ENCODE measurements at regions not wholly inside any gene's neighbourhood (a gene's known extent, or its start where the extent isn't known, plus 50 kb on each side); places are given as distances from the start of the nearest gene placed in this dataset.

DNA sequence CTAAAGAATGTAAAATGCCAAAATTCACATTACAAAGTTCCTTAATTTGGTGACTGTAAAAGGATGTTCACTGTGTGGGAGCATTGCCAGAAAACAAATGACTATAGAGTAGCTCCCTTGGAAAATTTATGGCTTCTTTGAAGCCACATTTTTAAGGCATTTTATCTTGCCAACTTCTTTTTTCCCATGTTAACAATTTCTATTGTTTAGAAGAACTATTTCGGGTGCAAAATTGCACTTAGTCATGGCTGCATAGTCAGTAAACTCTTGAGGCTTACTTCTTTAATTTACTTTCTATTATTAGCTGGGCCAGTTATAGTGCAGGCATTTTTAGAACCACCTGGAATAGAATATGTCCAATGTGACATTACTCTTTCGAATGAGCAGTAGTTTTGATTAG lies 515.3 kb downstream of the JRKL start:
- Histone ChIP-seq H3K4me3 (no peak overlapping the region), H3K9me3 (no peaks in the 10 kb centered on the region), H3K4me1 (no peaks in the 10 kb centered on the region), H3K27ac (no peak overlapping the region), H3K4me2 (no peak overlapping the region)
- DNase-seq (ENCODE audit: low read depth in 1 of 2, low spot score in 1 of 2), result no peak
- ChIA-PET POLR2A (no interaction called here), CTCF (no interaction called here)
- ATAC-seq, result no peak
- TF ChIP-seq ZFP36 (IDR thresholded peaks at IDR 0.05; ENCODE audit: borderline replicate concordance, partially characterized antibody) (no peak), HOXA7 (CRISPR knock-in tag; IDR thresholded peaks at IDR 0.05) (no peak), EHF (CRISPR knock-in tag; IDR thresholded peaks at IDR 0.05) (no peak), POLR2AphosphoS2 (conservative IDR thresholded peaks at IDR 0.05; ENCODE audit: low read length) (no peak), FOSB (CRISPR knock-in tag; IDR thresholded peaks at IDR 0.05) (no peak), NPAS2 (CRISPR knock-in tag; IDR thresholded peaks at IDR 0.05; ENCODE audit: borderline replicate concordance) (no peak)
- TF ChIP-seq, protein P1, sequence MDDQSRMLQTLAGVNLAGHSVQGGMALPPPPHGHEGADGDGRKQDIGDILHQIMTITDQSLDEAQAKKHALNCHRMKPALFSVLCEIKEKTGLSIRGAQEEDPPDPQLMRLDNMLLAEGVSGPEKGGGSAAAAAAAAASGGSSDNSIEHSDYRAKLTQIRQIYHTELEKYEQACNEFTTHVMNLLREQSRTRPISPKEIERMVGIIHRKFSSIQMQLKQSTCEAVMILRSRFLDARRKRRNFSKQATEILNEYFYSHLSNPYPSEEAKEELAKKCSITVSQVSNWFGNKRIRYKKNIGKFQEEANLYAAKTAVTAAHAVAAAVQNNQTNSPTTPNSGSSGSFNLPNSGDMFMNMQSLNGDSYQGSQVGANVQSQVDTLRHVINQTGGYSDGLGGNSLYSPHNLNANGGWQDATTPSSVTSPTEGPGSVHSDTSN (IDR thresholded peaks at IDR 0.05), result no peak
- TF ChIP-seq, protein P2, sequence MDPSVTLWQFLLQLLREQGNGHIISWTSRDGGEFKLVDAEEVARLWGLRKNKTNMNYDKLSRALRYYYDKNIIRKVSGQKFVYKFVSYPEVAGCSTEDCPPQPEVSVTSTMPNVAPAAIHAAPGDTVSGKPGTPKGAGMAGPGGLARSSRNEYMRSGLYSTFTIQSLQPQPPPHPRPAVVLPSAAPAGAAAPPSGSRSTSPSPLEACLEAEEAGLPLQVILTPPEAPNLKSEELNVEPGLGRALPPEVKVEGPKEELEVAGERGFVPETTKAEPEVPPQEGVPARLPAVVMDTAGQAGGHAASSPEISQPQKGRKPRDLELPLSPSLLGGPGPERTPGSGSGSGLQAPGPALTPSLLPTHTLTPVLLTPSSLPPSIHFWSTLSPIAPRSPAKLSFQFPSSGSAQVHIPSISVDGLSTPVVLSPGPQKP (IDR thresholded peaks at IDR 0.05; ENCODE audit: low read depth, low read length), result no peak
- WGBS (ENCODE audit: missing lambda C conversion rate), result 0% methylated on average over 2 of the region's 2 CpGs
- no peak for FAIRE-seq

DNA sequence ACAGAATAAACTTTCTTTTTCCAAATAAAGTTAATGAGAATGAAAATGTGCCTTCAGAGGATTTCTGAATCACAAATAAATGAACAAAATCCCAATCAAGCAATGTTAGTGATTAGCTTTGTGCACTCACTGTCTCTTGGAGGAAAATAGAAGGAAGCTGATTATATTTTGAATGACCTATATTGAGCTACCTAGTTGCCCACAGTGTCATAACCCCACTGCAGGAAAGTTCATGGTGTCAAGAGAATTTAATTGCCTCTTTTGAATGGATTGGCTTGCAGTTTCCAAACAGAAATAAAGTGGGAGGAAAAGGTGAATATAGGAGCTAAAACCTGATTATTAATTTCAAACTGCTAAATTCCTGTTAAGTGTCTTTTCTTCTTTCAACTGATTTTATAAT lies 515.9 kb downstream of the JRKL start:
- ATAC-seq (no peak), FAIRE-seq (no peak)
- POLR2A ChIA-PET, result no interaction called here

DNA sequence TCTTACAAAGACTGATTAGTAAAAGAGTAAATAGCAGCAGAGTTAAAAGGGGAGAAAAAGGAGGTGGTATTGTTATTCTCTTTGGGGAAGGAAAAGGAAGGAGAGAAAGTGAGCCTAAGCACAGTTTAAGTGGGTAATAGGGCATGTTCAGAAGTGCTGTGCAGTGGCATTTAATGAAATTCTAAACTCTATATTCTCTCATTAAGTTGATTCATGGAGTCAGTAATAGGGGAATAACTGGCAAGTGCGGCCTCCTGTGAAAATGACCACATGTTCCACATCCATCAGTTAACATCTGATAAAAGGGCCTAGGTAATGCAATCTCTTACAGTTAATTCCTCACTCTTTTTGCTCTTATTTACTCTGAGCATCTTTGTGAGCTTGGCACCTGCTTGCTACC lies 516.7 kb downstream of the JRKL start:
- H3K9me3 ChIP-seq, result no peaks in the 10 kb centered on the region
- FAIRE-seq, result no peak
- TF ChIP-seq SMC3 (IDR thresholded peaks at IDR 0.05) (no peak), RCOR1 (IDR thresholded peaks at IDR 0.05; ENCODE audit: low read depth, low read length) (no peak), NPAS2 (CRISPR knock-in tag; IDR thresholded peaks at IDR 0.05; ENCODE audit: borderline replicate concordance) (no peak), RFX5 (IDR thresholded peaks at IDR 0.05) (no peak), HOXB5 (CRISPR knock-in tag; IDR thresholded peaks at IDR 0.05) (no peak), EHMT2 (IDR thresholded peaks at IDR 0.05; ENCODE audit: low read depth) (no peak), RNF2 (IDR thresholded peaks at IDR 0.05; ENCODE audit: borderline replicate concordance, low read depth) (no peak), FOSB (CRISPR knock-in tag; IDR thresholded peaks at IDR 0.05) (no peak), HOXA7 (CRISPR knock-in tag; IDR thresholded peaks at IDR 0.05) (no peak), HOXB13 (CRISPR knock-in tag; IDR thresholded peaks at IDR 0.05; ENCODE audit: low read depth) (no peak), EHF (CRISPR knock-in tag; IDR thresholded peaks at IDR 0.05) (no peak), FOSL2 (IDR thresholded peaks at IDR 0.05) (no peak), FOSL2 (CRISPR knock-in tag; IDR thresholded peaks at IDR 0.05) (no peak), CBX8 (IDR thresholded peaks at IDR 0.05) (no peak), BHLHE40 (IDR thresholded peaks at IDR 0.05; ENCODE audit: low read depth, low read length) (no peak), SREBF2 (IDR thresholded peaks at IDR 0.05) (no peak), CEBPB (IDR thresholded peaks at IDR 0.05) (no peak), ESRRA (IDR thresholded peaks at IDR 0.05; ENCODE audit: borderline replicate concordance, low read length) (no peak)
- TF ChIP-seq, protein P3, sequence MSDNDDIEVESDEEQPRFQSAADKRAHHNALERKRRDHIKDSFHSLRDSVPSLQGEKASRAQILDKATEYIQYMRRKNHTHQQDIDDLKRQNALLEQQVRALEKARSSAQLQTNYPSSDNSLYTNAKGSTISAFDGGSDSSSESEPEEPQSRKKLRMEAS (IDR thresholded peaks at IDR 0.05), result no peak
- TF ChIP-seq, protein P4, sequence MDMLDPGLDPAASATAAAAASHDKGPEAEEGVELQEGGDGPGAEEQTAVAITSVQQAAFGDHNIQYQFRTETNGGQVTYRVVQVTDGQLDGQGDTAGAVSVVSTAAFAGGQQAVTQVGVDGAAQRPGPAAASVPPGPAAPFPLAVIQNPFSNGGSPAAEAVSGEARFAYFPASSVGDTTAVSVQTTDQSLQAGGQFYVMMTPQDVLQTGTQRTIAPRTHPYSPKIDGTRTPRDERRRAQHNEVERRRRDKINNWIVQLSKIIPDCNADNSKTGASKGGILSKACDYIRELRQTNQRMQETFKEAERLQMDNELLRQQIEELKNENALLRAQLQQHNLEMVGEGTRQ (IDR thresholded peaks at IDR 0.05), result no peak
- TF ChIP-seq, protein P5, sequence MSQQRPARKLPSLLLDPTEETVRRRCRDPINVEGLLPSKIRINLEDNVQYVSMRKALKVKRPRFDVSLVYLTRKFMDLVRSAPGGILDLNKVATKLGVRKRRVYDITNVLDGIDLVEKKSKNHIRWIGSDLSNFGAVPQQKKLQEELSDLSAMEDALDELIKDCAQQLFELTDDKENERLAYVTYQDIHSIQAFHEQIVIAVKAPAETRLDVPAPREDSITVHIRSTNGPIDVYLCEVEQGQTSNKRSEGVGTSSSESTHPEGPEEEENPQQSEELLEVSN (IDR thresholded peaks at IDR 0.05; ENCODE audit: borderline replicate concordance, low read depth), result no peak
- no peak overlapping the region for H3K27ac ChIP-seq
- WGBS (ENCODE audit: missing lambda C conversion rate), result 12% methylated on average over 1 of the region's 1 CpG
- no peak overlapping the region for H3K4me2 ChIP-seq
- POLR2A ChIA-PET, result no interaction called here
- no peaks in the 10 kb centered on the region for H3K4me1 ChIP-seq
- no peak for ATAC-seq
- CTCF ChIA-PET, result no interaction called here
- no peak for DNase-seq (ENCODE audit: low read depth in 1 of 2, low spot score in 1 of 2)
- no peak overlapping the region for H3K4me3 ChIP-seq

More for the DNA sequence above, 515.9 kb downstream of the JRKL start:
- CTCF ChIA-PET, result no interaction called here
- no peak for DNase-seq (ENCODE audit: low read depth in 1 of 2, low spot score in 1 of 2)
- H3K4me2 ChIP-seq, result no peak overlapping the region
- TF ChIP-seq FOSB (CRISPR knock-in tag; IDR thresholded peaks at IDR 0.05) (no peak), HEYL (CRISPR knock-in tag; IDR thresholded peaks at IDR 0.05) (no peak), POLR2AphosphoS2 (conservative IDR thresholded peaks at IDR 0.05; ENCODE audit: low read length) (no peak), HDAC2 (IDR thresholded peaks at IDR 0.05) (no peak), GATA3 (IDR thresholded peaks at IDR 0.05; ENCODE audit: borderline replicate concordance) (no peak), NR3C1 (IDR thresholded peaks at IDR 0.05) (no peak), RAD21 (conservative IDR thresholded peaks at IDR 0.05 in 1 of 2, IDR thresholded peaks at IDR 0.05 in 1 of 2) (no peak), FOXS1 (CRISPR knock-in tag; IDR thresholded peaks at IDR 0.05) (no peak), JUNB (IDR thresholded peaks at IDR 0.05) (no peak), RCOR1 (IDR thresholded peaks at IDR 0.05; ENCODE audit: low read depth, low read length) (no peak), MAZ (IDR thresholded peaks at IDR 0.05; ENCODE audit: borderline replicate concordance, low read depth, low read length) (no peak), MYC (IDR thresholded peaks at IDR 0.05; ENCODE audit: borderline replicate concordance, low read length) (no peak), CHD4 (IDR thresholded peaks at IDR 0.05; ENCODE audit: borderline replicate concordance) (no peak), KDM1A (IDR thresholded peaks at IDR 0.05; ENCODE audit: low read depth) (no peak), NPAS2 (CRISPR knock-in tag; IDR thresholded peaks at IDR 0.05; ENCODE audit: borderline replicate concordance) (no peak), NFE2L2 (conservative IDR thresholded peaks at IDR 0.05; ENCODE audit: low read length) (no peak)
- TF ChIP-seq, protein P6, sequence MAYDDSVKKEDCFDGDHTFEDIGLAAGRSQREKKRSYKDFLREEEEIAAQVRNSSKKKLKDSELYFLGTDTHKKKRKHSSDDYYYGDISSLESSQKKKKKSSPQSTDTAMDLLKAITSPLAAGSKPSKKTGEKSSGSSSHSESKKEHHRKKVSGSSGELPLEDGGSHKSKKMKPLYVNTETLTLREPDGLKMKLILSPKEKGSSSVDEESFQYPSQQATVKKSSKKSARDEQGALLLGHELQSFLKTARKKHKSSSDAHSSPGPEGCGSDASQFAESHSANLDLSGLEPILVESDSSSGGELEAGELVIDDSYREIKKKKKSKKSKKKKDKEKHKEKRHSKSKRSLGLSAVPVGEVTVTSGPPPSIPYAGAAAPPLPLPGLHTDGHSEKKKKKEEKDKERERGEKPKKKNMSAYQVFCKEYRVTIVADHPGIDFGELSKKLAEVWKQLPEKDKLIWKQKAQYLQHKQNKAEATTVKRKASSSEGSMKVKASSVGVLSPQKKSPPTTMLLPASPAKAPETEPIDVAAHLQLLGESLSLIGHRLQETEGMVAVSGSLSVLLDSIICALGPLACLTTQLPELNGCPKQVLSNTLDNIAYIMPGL (CRISPR knock-in tag; IDR thresholded peaks at IDR 0.05; ENCODE audit: borderline replicate concordance), result no peak
- H3K4me1 ChIP-seq, result no peaks in the 10 kb centered on the region
- no peak overlapping the region for H3K27ac ChIP-seq
- H3K9me3 ChIP-seq, result no peaks in the 10 kb centered on the region
- no peak overlapping the region for H3K4me3 ChIP-seq

Data from A549 (cell line).